IMR-90 (cell line): ENCODE measurements at regions not wholly inside any gene's neighbourhood (a gene's known extent, or its start where the extent isn't known, plus 50 kb on each side); places are given as distances from the start of the nearest gene placed in this dataset.

Experiments used
- ATAC-seq: fragments of 200-7000 bp; cut with Tn5 transposase; 2 replicates; pipeline ENCODE4 v1.9.1; 2020; ENCODE audit warnings: low read depth, mild to moderate bottlenecking, moderate library complexity
- BruUV-seq: library from RNA; stranded (reverse); fragments of 400-500 nt; replicated peaks from 2 replicates; lab custom pipeline; 2021; lab: Mats Ljungman, UMichigan
- CTCF ChIA-PET: fragments of 300-600 bp; formaldehyde crosslinking; extraction: SDS; loops from one replicate; lab custom pipeline; 2021; ENCODE audit warnings: antibody characterized with exemption; lab: Yijun Ruan, JAX
- POLR2A ChIA-PET: fragments of 300-600 bp; sonication (Branson Sonifier 250); formaldehyde crosslinking; loops from one replicate; lab custom pipeline; 2022; ENCODE audit warnings: antibody characterized with exemption; ENCODE audit not compliant: unreplicated experiment; lab: Charles Lee
- DNase-seq: peaks from one replicate; pipeline ENCODE4 v3.0.0; 2013
- H2AFZ ChIP-seq: replicated peaks from 2 replicates; pipeline ENCODE3; 2013; ENCODE audit warnings: low read length, mild to moderate bottlenecking; ENCODE audit not compliant: poor library complexity
- H2AK5ac ChIP-seq: 2 replicates; pipeline ENCODE4 v1.6.1; 2013; ENCODE audit warnings: low read depth, low read length, inconsistent platforms
- H2AK9ac ChIP-seq: replicated peaks from 2 replicates; pipeline ENCODE3; 2013; ENCODE audit warnings: mild to moderate bottlenecking, low read depth, low read length, moderate library complexity; ENCODE audit not compliant: poor library complexity
- H2BK120ac ChIP-seq: 2 replicates; pipeline ENCODE4 v1.6.1; 2013; ENCODE audit warnings: low read depth, low read length, inconsistent platforms
- H2BK15ac ChIP-seq: 3 replicates; pipeline ENCODE4 v1.6.1; 2013; ENCODE audit warnings: low read depth, low read length, inconsistent platforms
- H2BK20ac ChIP-seq: 2 replicates; pipeline ENCODE4 v1.6.1; 2013; ENCODE audit warnings: low read depth, mild to moderate bottlenecking, inconsistent platforms, low read length, moderate library complexity
- H2BK5ac ChIP-seq: 2 replicates; pipeline ENCODE4 v1.6.1; 2013; ENCODE audit warnings: mild to moderate bottlenecking, low read depth, low read length, inconsistent platforms; ENCODE audit not compliant: poor library complexity, severe bottlenecking
- H3K14ac ChIP-seq: replicated peaks from 2 replicates; pipeline ENCODE4 v1.6.1; 2013; ENCODE audit warnings: low read depth, low read length, inconsistent platforms
- H3K18ac ChIP-seq: 2 replicates; pipeline ENCODE4 v1.6.1; 2013; ENCODE audit warnings: low read depth, low read length, control low read depth
- H3K23ac ChIP-seq: 2 replicates; pipeline ENCODE4 v1.6.1; 2013; ENCODE audit warnings: low read depth, low read length, inconsistent platforms
- H3K27ac ChIP-seq: 2 replicates; pipeline ENCODE4 v1.5.1; 2013; ENCODE audit warnings: mild to moderate bottlenecking, control low read depth, low read length; ENCODE audit not compliant: insufficient read depth
- H3K27me3 ChIP-seq: 2 replicates; pipeline ENCODE4 v1.6.1; 2013; ENCODE audit warnings: low read length; ENCODE audit not compliant: control insufficient read depth, insufficient read depth
- H3K36me3 ChIP-seq: 2 replicates; pipeline ENCODE4 v1.6.1; 2013; ENCODE audit warnings: low read length, mixed read lengths; ENCODE audit not compliant: control insufficient read depth, insufficient read depth
- H3K4ac ChIP-seq: 2 replicates; pipeline ENCODE4 v1.6.1; 2013; ENCODE audit warnings: low read depth, low read length, inconsistent platforms
- H3K4me1 ChIP-seq: 2 replicates; pipeline ENCODE4 v1.6.1; 2013; ENCODE audit warnings: low read length, mixed read lengths; ENCODE audit not compliant: control insufficient read depth, insufficient read depth
- H3K4me2 ChIP-seq: 2 replicates; pipeline ENCODE4 v1.6.1; 2013; ENCODE audit warnings: low read depth, mild to moderate bottlenecking, control low read depth, low read length, moderate library complexity
- H3K4me3 ChIP-seq: 2 replicates; pipeline ENCODE4 v1.5.1; 2013; ENCODE audit warnings: low read depth, mild to moderate bottlenecking, control low read depth, low read length, moderate library complexity; ENCODE audit not compliant: insufficient read depth
- H3K56ac ChIP-seq: 2 replicates; pipeline ENCODE4 v1.6.1; 2013; ENCODE audit warnings: low read length, inconsistent platforms; ENCODE audit not compliant: insufficient read depth; ENCODE audit errors: extremely low read depth
- H3K79me1 ChIP-seq, 2 experiments: 2 replicates each; pipeline ENCODE4 v1.6.1; 2013; ENCODE audit warnings: low read length in 2 of 2, inconsistent platforms in 1 of 2, low read depth in 1 of 2
- H3K9ac ChIP-seq: 2 replicates; pipeline ENCODE4 v1.6.1; 2013; ENCODE audit warnings: low read depth, low read length, control low read depth
- H3K9me1 ChIP-seq: 2 replicates; pipeline ENCODE4 v1.6.1; 2013; ENCODE audit warnings: low read length, inconsistent platforms; ENCODE audit not compliant: insufficient read depth
- H3K9me3 ChIP-seq: 2 replicates; pipeline ENCODE4 v1.6.1; 2013; ENCODE audit warnings: low read length; ENCODE audit not compliant: control insufficient read depth, insufficient read depth
- H4K20me1 ChIP-seq: 2 replicates; pipeline ENCODE4 v1.6.1; 2013; ENCODE audit warnings: low read length, inconsistent platforms; ENCODE audit not compliant: insufficient read depth
- H4K5ac ChIP-seq: 2 replicates; pipeline ENCODE4 v1.6.1; 2013; ENCODE audit warnings: mild to moderate bottlenecking, low read depth, low read length, control low read depth
- H4K8ac ChIP-seq, 2 experiments: 2 replicates each; pipeline ENCODE4 v1.6.1; 2013; ENCODE audit warnings: low read depth in 2 of 2, low read length in 2 of 2, control low read depth in 1 of 2, inconsistent platforms in 1 of 2
- H4K91ac ChIP-seq: 2 replicates; pipeline ENCODE4 v1.6.1; 2013; ENCODE audit warnings: low read depth, low read length, inconsistent platforms; ENCODE audit not compliant: insufficient read depth
- BHLHE40 ChIP-seq: fragments of 150-350 bp; IDR thresholded peaks from 2 replicates; pipeline ENCODE4 v1.6.1; 2016; ENCODE audit warnings: mild to moderate bottlenecking, low read depth, low read length
- CEBPB ChIP-seq: IDR thresholded peaks from 2 replicates; pipeline ENCODE4 v1.6.1; 2012; ENCODE audit warnings: low read depth, low read length, improper control_type of control experiment
- MAFK ChIP-seq: IDR thresholded peaks from 2 replicates; pipeline ENCODE4 v1.6.1; 2012; ENCODE audit warnings: low read depth, low read length, improper control_type of control experiment
- MAZ ChIP-seq: IDR thresholded peaks from 2 replicates; pipeline ENCODE4 v1.6.1; 2012; ENCODE audit warnings: low read depth, mild to moderate bottlenecking, low read length, improper control_type of control experiment, moderate library complexity, borderline replicate concordance
- POLR2A ChIP-seq: IDR thresholded peaks from 2 replicates; pipeline ENCODE4 v1.6.1; 2012; ENCODE audit warnings: mild to moderate bottlenecking, low read depth, low read length
- RAD21 ChIP-seq: IDR thresholded peaks from 2 replicates; pipeline ENCODE4 v1.6.1; 2012; ENCODE audit warnings: low read length, improper control_type of control experiment
- RCOR1 ChIP-seq: IDR thresholded peaks from 2 replicates; pipeline ENCODE4 v1.6.1; 2012; ENCODE audit warnings: mild to moderate bottlenecking, low read length, improper control_type of control experiment; ENCODE audit not compliant: insufficient replicate concordance
- RFX5 ChIP-seq: IDR thresholded peaks from 2 replicates; pipeline ENCODE4 v1.8.0; 2012; ENCODE audit warnings: low read depth, mild to moderate bottlenecking, low read length, moderate library complexity
- WGBS, 2 experiments: methylation state at CpG; one replicate each; pipeline versions ENCODE4 v1.1.5 to v1.1.7; 2013; ENCODE audit warnings: missing lambda C conversion rate in 2 of 2; ENCODE audit not compliant: insufficient read length in 1 of 2; ENCODE audit errors: extremely low coverage in 2 of 2; 5-methylcytosine and 5-hydroxymethylcytosine counted together
- dilution Hi-C: fragments of 300-500 bp; cut with HindIII; formaldehyde crosslinking; loops from one replicate; pipeline ENCODE4 v1.14.3; 2018; ENCODE audit warnings: low sequenced_read_pairs; ENCODE audit not compliant: unreplicated experiment
- in situ Hi-C: fragments of 300-500 bp; cut with MboI; formaldehyde crosslinking; loops from 3 replicates; pipeline ENCODE4 v1.14.3; 2019; ENCODE audit warnings: low sequenced_read_pairs, inconsistent platforms, mixed read lengths
- intact Hi-C: fragments of 100-400 bp; cut with micrococcal nuclease; formaldehyde crosslinking; loops from 2 replicates; pipeline ENCODE4 v1.10.0; 2022
- TF ChIP-seq, protein P1 (sequence below): conservative IDR thresholded peaks from 2 replicates; pipeline ENCODE4 v1.5.1; 2012; ENCODE audit warnings: mild to moderate bottlenecking, low read depth, low read length, improper control_type of control experiment
- TF ChIP-seq, protein P2 (sequence below): fragments of 150-350 bp; IDR thresholded peaks from 2 replicates; pipeline ENCODE4 v1.6.1; 2017; ENCODE audit warnings: mild to moderate bottlenecking, antibody characterized with exemption, low read length, low read depth
- TF ChIP-seq, protein P3 (sequence below): fragments of 150-350 bp; IDR thresholded peaks from 2 replicates; pipeline ENCODE4 v1.6.1; 2016; ENCODE audit warnings: low read depth, mild to moderate bottlenecking, low read length, moderate library complexity, borderline replicate concordance

GRCh38 chrX:43510209-43510608, 145.9 kb upstream of the MAOA start:
- dilution Hi-C loops: no loop called here
- CTCF ChIA-PET: no interaction called here

More at GRCh38 chrX:43510209-43510608, 145.9 kb upstream of the MAOA start:
- Histone ChIP-seq H3K4me3 (no peak overlapping the region), H3K23ac (no peak overlapping the region), H2BK20ac (no peak overlapping the region), H2BK5ac (no peak overlapping the region), H3K4ac (no peak overlapping the region), H3K14ac (no peak overlapping the region), H3K4me2 (no peak overlapping the region), H4K5ac (no peak overlapping the region), H3K9ac (no peak overlapping the region), H3K9me3 (no peaks in the 10 kb centered on the region), H2AK5ac (no peak overlapping the region), H2BK120ac (no peak overlapping the region), H3K36me3 (no peaks in the 10 kb centered on the region), H4K91ac (no peak overlapping the region), H2AK9ac (no peak overlapping the region), H3K27ac (no peak overlapping the region), H3K56ac (no peak overlapping the region), H3K4me1 (no peaks in the 10 kb centered on the region), H2BK15ac (no peak overlapping the region), H2AFZ (no peak overlapping the region), H3K18ac (no peak overlapping the region), H3K79me1 (no peaks in the 10 kb centered on the region), H4K8ac (no peak overlapping the region), H4K20me1 (no peaks in the 10 kb centered on the region), H3K27me3 (peaks cover 5% of the 10 kb centered on the region; the same call in 1 of the 2 replicates), H3K9me1 (no peaks in the 10 kb centered on the region)
- in situ Hi-C loops (no loop called here), intact Hi-C loops (no loop called here)
- no TSS peak for BruUV-seq
- TF ChIP-seq, protein P1, sequence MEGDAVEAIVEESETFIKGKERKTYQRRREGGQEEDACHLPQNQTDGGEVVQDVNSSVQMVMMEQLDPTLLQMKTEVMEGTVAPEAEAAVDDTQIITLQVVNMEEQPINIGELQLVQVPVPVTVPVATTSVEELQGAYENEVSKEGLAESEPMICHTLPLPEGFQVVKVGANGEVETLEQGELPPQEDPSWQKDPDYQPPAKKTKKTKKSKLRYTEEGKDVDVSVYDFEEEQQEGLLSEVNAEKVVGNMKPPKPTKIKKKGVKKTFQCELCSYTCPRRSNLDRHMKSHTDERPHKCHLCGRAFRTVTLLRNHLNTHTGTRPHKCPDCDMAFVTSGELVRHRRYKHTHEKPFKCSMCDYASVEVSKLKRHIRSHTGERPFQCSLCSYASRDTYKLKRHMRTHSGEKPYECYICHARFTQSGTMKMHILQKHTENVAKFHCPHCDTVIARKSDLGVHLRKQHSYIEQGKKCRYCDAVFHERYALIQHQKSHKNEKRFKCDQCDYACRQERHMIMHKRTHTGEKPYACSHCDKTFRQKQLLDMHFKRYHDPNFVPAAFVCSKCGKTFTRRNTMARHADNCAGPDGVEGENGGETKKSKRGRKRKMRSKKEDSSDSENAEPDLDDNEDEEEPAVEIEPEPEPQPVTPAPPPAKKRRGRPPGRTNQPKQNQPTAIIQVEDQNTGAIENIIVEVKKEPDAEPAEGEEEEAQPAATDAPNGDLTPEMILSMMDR: no peak
- no peak for TF ChIP-seq CEBPB
- no peak for TF ChIP-seq RAD21
- TF ChIP-seq, protein P2, sequence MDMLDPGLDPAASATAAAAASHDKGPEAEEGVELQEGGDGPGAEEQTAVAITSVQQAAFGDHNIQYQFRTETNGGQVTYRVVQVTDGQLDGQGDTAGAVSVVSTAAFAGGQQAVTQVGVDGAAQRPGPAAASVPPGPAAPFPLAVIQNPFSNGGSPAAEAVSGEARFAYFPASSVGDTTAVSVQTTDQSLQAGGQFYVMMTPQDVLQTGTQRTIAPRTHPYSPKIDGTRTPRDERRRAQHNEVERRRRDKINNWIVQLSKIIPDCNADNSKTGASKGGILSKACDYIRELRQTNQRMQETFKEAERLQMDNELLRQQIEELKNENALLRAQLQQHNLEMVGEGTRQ: no peak
- no peak for TF ChIP-seq RCOR1
- no peak for TF ChIP-seq BHLHE40
- TF ChIP-seq, protein P3, sequence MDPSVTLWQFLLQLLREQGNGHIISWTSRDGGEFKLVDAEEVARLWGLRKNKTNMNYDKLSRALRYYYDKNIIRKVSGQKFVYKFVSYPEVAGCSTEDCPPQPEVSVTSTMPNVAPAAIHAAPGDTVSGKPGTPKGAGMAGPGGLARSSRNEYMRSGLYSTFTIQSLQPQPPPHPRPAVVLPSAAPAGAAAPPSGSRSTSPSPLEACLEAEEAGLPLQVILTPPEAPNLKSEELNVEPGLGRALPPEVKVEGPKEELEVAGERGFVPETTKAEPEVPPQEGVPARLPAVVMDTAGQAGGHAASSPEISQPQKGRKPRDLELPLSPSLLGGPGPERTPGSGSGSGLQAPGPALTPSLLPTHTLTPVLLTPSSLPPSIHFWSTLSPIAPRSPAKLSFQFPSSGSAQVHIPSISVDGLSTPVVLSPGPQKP: no peak
- no peak for TF ChIP-seq MAFK
- TF ChIP-seq POLR2A: no peak
- no peak for TF ChIP-seq RFX5
- no peak for TF ChIP-seq MAZ
- POLR2A ChIA-PET: no interaction called here
- DNase-seq (no peak), ATAC-seq (no peak)
- WGBS, 2 experiments: no CpG with 5 or more reads among the region's 1 CpG
